Upper lobe of left lung (tissue), 4 donors: ENCODE measurements at regions not wholly inside any gene's neighbourhood (a gene's known extent, or its start where the extent isn't known, plus 50 kb on each side); places are given as distances from the start of the nearest gene placed in this dataset.

Experiments used
- CTCF ChIP-seq, 6 experiments: fragments of 450-650 bp in 4 of 6; fragments of 200-600 bp in 2 of 6; sonication (generic) in 2 of 6; IDR thresholded peaks; one replicate each; pipeline ENCODE4 v1.5.1; 2016 to 2019; ENCODE audit warnings: antibody characterized with exemption in 6 of 6
- EP300 ChIP-seq, 4 donors: sonication (generic); formaldehyde crosslinking; IDR thresholded peaks; one replicate each; pipeline ENCODE4 v1.5.1; 2017; ENCODE audit warnings: antibody characterized with exemption in 4 of 4, control low read depth in 2 of 4
- POLR2AphosphoS5 ChIP-seq, 2 donors: sonication (generic); formaldehyde crosslinking; IDR thresholded peaks; one replicate each; pipeline ENCODE4 v1.5.1; 2017; ENCODE audit warnings: antibody characterized with exemption in 2 of 2

DNA sequence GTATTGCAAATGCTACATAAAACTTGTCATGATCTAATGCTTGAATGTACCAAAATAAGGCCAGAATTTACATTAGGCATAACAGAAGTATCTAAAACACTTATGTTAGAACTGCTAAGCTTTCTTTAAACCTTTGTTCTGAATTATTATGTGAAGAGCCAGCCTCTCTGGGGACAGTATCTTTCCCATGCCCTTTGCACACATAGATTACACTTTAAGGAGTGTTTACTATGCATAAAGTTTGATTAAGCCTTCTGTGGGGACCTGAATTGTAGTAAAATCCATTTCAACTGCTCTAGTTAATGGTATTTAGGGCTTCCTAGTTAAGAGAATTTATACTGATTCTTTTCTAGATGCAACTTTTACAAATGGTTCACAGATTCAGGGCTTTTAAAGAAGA, 444.7 kb downstream of the IPMK start:
- TF ChIP-seq CTCF (IDR thresholded peaks at IDR 0.05) (no peak), POLR2AphosphoS5 (IDR thresholded peaks at IDR 0.05) (no peak), EP300 (IDR thresholded peaks at IDR 0.05) (no peak)
